ENCODE measurements at regions not wholly inside any gene's neighbourhood (a gene's known extent, or its start where the extent isn't known, plus 50 kb on each side); places are given as distances from the start of the nearest gene placed in this dataset.

DNA sequence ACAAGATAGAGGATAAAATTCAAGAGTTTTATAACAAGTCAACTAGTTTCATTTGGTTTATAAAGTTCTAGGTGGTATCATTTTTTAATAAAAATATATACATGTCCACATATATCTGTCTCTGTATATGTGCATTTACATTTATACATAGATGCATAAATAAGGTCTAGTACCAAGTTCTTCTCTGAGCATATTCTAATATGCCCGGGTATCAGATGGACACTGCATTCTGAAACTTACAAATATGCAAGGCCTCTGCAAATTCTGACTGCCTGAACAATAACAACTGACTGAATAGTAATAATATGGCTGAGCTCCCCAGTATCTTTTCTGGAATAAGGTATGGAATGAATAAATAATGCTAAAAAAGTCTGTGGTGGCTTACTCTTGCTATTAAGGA, 304.8 kb downstream of the KLF12 start:
- H3K79me2 ChIP-seq (ENCODE audit: low read length): no peaks in the 10 kb centered on the region
- CTCF ChIA-PET: no interaction called here
- POLR2A ChIA-PET (ENCODE audit: unreplicated experiment): no interaction called here

DNA sequence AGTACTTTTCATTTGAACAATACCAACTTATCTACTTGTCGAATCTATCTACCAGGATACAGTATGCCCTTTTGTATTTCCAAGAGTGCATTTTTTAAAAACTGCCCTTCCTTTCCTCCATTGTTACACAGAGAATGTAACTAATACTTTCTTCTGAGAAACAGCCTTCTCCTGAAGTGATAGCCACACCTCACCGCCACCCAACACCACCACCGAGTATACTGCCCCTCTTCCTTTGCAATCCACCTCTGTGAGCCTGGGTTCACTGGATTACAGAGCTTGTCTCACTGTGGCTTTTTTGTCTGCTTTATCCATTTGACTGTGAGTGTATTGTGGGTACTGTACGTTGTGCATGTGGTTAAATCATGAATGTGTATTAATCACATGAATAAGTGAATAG, 305.4 kb downstream of the KLF12 start:
- POLR2A ChIA-PET (ENCODE audit: unreplicated experiment): no interaction called here
- no peaks in the 10 kb centered on the region for H3K9me3 ChIP-seq (ENCODE audit: low read length)
- no peak overlapping the region for H3K27ac ChIP-seq (ENCODE audit: low read length)
- H3K4me1 ChIP-seq (ENCODE audit: insufficient read depth, low read length): peaks cover 22% of the 10 kb centered on the region
- no peak overlapping the region for H3K4me2 ChIP-seq (ENCODE audit: low read length)
- H3F3A ChIP-seq (ENCODE audit: low read length, unreplicated experiment): no peaks in the 10 kb centered on the region
- H3K9ac ChIP-seq (ENCODE audit: low read length): no peak overlapping the region
- H2AFZ ChIP-seq (ENCODE audit: low read length): no peak overlapping the region
- no peak for TF ChIP-seq EZH2phosphoT487 (IDR thresholded peaks at IDR 0.05; ENCODE audit: borderline replicate concordance, low read length)
- TF ChIP-seq, protein P1, sequence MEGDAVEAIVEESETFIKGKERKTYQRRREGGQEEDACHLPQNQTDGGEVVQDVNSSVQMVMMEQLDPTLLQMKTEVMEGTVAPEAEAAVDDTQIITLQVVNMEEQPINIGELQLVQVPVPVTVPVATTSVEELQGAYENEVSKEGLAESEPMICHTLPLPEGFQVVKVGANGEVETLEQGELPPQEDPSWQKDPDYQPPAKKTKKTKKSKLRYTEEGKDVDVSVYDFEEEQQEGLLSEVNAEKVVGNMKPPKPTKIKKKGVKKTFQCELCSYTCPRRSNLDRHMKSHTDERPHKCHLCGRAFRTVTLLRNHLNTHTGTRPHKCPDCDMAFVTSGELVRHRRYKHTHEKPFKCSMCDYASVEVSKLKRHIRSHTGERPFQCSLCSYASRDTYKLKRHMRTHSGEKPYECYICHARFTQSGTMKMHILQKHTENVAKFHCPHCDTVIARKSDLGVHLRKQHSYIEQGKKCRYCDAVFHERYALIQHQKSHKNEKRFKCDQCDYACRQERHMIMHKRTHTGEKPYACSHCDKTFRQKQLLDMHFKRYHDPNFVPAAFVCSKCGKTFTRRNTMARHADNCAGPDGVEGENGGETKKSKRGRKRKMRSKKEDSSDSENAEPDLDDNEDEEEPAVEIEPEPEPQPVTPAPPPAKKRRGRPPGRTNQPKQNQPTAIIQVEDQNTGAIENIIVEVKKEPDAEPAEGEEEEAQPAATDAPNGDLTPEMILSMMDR (conservative IDR thresholded peaks at IDR 0.05; ENCODE audit: low read depth, low read length): no peak
- TF ChIP-seq EZH2 (IDR thresholded peaks at IDR 0.05; ENCODE audit: low read length, unreplicated experiment): no peak
- H3K27me3 ChIP-seq (ENCODE audit: low read length): no peaks in the 10 kb centered on the region
- ATAC-seq (no peak), DNase-seq (no peak)
- CTCF ChIA-PET: no interaction called here
- no peaks in the 10 kb centered on the region for H3K79me2 ChIP-seq (ENCODE audit: low read length)
- no peaks in the 10 kb centered on the region for H3K9me2 ChIP-seq (replicated peaks; ENCODE audit: low read length)
- BruUV-seq (replicated peaks): no TSS peak
- H3K36me3 ChIP-seq (ENCODE audit: low read depth, low read length): no peaks in the 10 kb centered on the region
- no peaks in the 10 kb centered on the region for H4K20me1 ChIP-seq (ENCODE audit: low read length)
- no peak overlapping the region for H3K4me3 ChIP-seq (ENCODE audit: low read length)
- intact Hi-C loops (cut with micrococcal nuclease): no loop called here

More for the DNA sequence above, 304.8 kb downstream of the KLF12 start:
- Histone ChIP-seq H3K4me2 (ENCODE audit: low read length) (no peak overlapping the region), H3F3A (ENCODE audit: low read length, unreplicated experiment) (no peaks in the 10 kb centered on the region), H3K4me3 (ENCODE audit: low read length) (no peak overlapping the region), H3K4me1 (ENCODE audit: insufficient read depth, low read length) (peaks cover 22% of the 10 kb centered on the region), H3K9ac (ENCODE audit: low read length) (no peak overlapping the region), H3K27ac (ENCODE audit: low read length) (no peak overlapping the region), H3K27me3 (ENCODE audit: low read length) (no peaks in the 10 kb centered on the region), H3K9me2 (replicated peaks; ENCODE audit: low read length) (no peaks in the 10 kb centered on the region), H2AFZ (ENCODE audit: low read length) (no peak overlapping the region), H3K36me3 (ENCODE audit: low read depth, low read length) (no peaks in the 10 kb centered on the region), H4K20me1 (ENCODE audit: low read length) (no peaks in the 10 kb centered on the region), H3K9me3 (ENCODE audit: low read length) (no peaks in the 10 kb centered on the region)
- intact Hi-C loops (cut with micrococcal nuclease): no loop called here
- no peak for TF ChIP-seq EZH2phosphoT487 (IDR thresholded peaks at IDR 0.05; ENCODE audit: borderline replicate concordance, low read length)
- TF ChIP-seq, protein P1 (conservative IDR thresholded peaks at IDR 0.05; ENCODE audit: low read depth, low read length): no peak
- BruUV-seq (replicated peaks): no TSS peak
- DNase-seq (no peak), ATAC-seq (no peak)

DNA sequence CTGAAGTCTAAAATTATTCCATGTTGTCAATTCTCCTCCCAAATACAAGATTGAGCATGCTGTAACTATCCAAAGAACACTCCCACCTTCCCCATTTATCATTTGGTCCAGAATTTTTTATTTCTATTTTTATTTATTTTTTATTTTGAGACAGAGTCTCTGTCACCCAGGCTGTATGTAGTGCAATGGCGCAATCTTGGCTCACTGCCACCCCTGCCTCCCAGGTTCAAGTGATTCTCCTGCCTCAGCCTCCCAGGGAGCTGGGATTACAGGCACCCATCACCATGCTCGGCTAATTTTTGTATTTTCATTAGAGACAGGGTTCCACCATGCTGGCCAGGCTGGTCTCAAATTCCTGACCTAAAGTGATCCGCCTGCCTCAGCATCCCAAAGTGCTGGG, 306.8 kb downstream of the KLF12 start:
- Histone ChIP-seq H4K20me1 (ENCODE audit: low read length) (no peaks in the 10 kb centered on the region), H3K79me2 (ENCODE audit: low read length) (no peaks in the 10 kb centered on the region), H3K27me3 (ENCODE audit: low read length) (no peaks in the 10 kb centered on the region), H3K9me2 (replicated peaks; ENCODE audit: low read length) (no peaks in the 10 kb centered on the region), H3K4me3 (ENCODE audit: low read length) (no peak overlapping the region), H2AFZ (ENCODE audit: low read length) (no peak overlapping the region), H3K9ac (ENCODE audit: low read length) (no peak overlapping the region), H3F3A (ENCODE audit: low read length, unreplicated experiment) (no peaks in the 10 kb centered on the region), H3K9me3 (ENCODE audit: low read length) (no peaks in the 10 kb centered on the region), H3K4me2 (ENCODE audit: low read length) (no peak overlapping the region), H3K4me1 (ENCODE audit: insufficient read depth, low read length) (peaks cover 11% of the 10 kb centered on the region), H3K27ac (ENCODE audit: low read length) (no peak overlapping the region), H3K36me3 (ENCODE audit: low read depth, low read length) (no peaks in the 10 kb centered on the region)
- DNase-seq: no peak
- no peak for ATAC-seq
- BruUV-seq (replicated peaks): no TSS peak
- CTCF ChIA-PET: no interaction called here
- no peak for TF ChIP-seq EZH2 (IDR thresholded peaks at IDR 0.05; ENCODE audit: low read length, unreplicated experiment)
- TF ChIP-seq, protein P1 (conservative IDR thresholded peaks at IDR 0.05; ENCODE audit: low read depth, low read length): no peak
- no peak for TF ChIP-seq EZH2phosphoT487 (IDR thresholded peaks at IDR 0.05; ENCODE audit: borderline replicate concordance, low read length)
- intact Hi-C loops (cut with micrococcal nuclease): no loop called here
- POLR2A ChIA-PET (ENCODE audit: unreplicated experiment): no interaction called here

All from PC-3 (cell line).